Right cardiac atrium (tissue), 5 donors: ENCODE measurements at regions not wholly inside any gene's neighbourhood (a gene's known extent, or its start where the extent isn't known, plus 50 kb on each side); places are given as distances from the start of the nearest gene placed in this dataset.
"Not testable (repeated sequence)": the region's sequence is repeated elsewhere in the genome, so short reads cannot be mapped to it uniquely, and the experiment has no call there.

ENCODE experiments used
- ATAC-seq, 2 donors: fragments of 200-7000 bp; cut with Tn5 transposase; one replicate each; pipeline versions ENCODE4 v1.8.0 to v1.9.1; 2020; ENCODE audit warnings: moderate library complexity in 2 of 2, mild to moderate bottlenecking in 1 of 2
- DNase-seq, 3 donors: peaks; one replicate each; pipeline ENCODE4 v3.0.0-alpha.2; 2020
- H3K27ac ChIP-seq: one replicate; pipeline ENCODE4 v1.5.1; 2013; ENCODE audit warnings: mild to moderate bottlenecking, low read length, control low read depth, moderate library complexity
- H3K27me3 ChIP-seq: one replicate; pipeline ENCODE4 v1.6.1; 2013; ENCODE audit not compliant: control insufficient read depth, insufficient read depth
- H3K4me1 ChIP-seq: one replicate; pipeline ENCODE4 v1.6.1; 2013; ENCODE audit warnings: low read length; ENCODE audit not compliant: control insufficient read depth, insufficient read depth
- H3K4me3 ChIP-seq: one replicate; pipeline ENCODE4 v1.5.1; 2013; ENCODE audit warnings: low read length, control low read depth
- H3K9me3 ChIP-seq: one replicate; pipeline ENCODE4 v1.6.1; 2013; ENCODE audit warnings: low read length; ENCODE audit not compliant: control insufficient read depth
- WGBS: extraction: QIAGEN DNeasy Blood & Tissue Kit; methylation state at CpG from one replicate; pipeline ENCODE4 v1.1.7; 2013; 5-methylcytosine and 5-hydroxymethylcytosine counted together
- intact Hi-C, 4 donors: fragments of 100-400 bp; cut with DNase I; formaldehyde crosslinking; loops; one replicate each; pipeline versions ENCODE4 v1.11.0 to v1.14.0; 2022 to 2023
- donor health status: healthy with polysubstance abuse.
- donor health status: DM: no; HTN: yes; CAD: no.
- donor health status: DM: no; HTN: no; CAD: no.
- donor health status: DM: no; HTN: yes; CAD: no; lungs with severe emphysema.
- donor health status: DM: yes; HTN: yes; CAD: no.

- intact Hi-C loops: no loop called here
- no peak overlapping the region for H3K4me3 ChIP-seq
- H3K27me3 ChIP-seq: no peaks in the 10 kb centered on the region
- no peaks in the 10 kb centered on the region for H3K4me1 ChIP-seq
- WGBS: 81% methylated on average over 9 of the region's 9 CpGs
- no peak for ATAC-seq
- no peaks in the 10 kb centered on the region for H3K9me3 ChIP-seq
- DNase-seq: no peak
- H3K27ac ChIP-seq: no peak overlapping the region
These were observed 538.7 kb downstream of the RBFOX1 start for GRCh38 chr16:7871371-7871770.

GRCh38 chr16:7867831-7868230 is 535.2 kb downstream of the RBFOX1 start:
- intact Hi-C loops: no loop called here
- WGBS: 45% methylated on average over 1 of the region's 1 CpG
- DNase-seq: no peak
- H3K27ac ChIP-seq: no peak overlapping the region
- H3K27me3 ChIP-seq: no peaks in the 10 kb centered on the region
- H3K4me3 ChIP-seq: no peak overlapping the region
- H3K9me3 ChIP-seq: no peaks in the 10 kb centered on the region
- no peak for ATAC-seq
- H3K4me1 ChIP-seq: no peaks in the 10 kb centered on the region

GRCh38 chr16:7866144-7866543 is 533.5 kb downstream of the RBFOX1 start:
- DNase-seq (no peak), ATAC-seq (no peak)
- intact Hi-C loops: no loop called here
- no peaks in the 10 kb centered on the region for H3K4me1 ChIP-seq
- H3K9me3 ChIP-seq: no peaks in the 10 kb centered on the region
- H3K4me3 ChIP-seq: no peak overlapping the region
- no peak overlapping the region for H3K27ac ChIP-seq
- H3K27me3 ChIP-seq: no peaks in the 10 kb centered on the region
- WGBS: 23% methylated on average over 4 of the region's 4 CpGs

- 57% methylated on average over 3 of the region's 3 CpGs for WGBS
- H3K4me1 ChIP-seq, H3K4me3 ChIP-seq, H3K27ac ChIP-seq, H3K9me3 ChIP-seq, H3K27me3 ChIP-seq, ATAC-seq, DNase-seq, intact Hi-C loops: not testable (repeated sequence)
These were observed 532.7 kb downstream of the RBFOX1 start for GRCh38 chr16:7865393-7865792.

- no peak for DNase-seq
- ATAC-seq: no peak
- 46% methylated on average over 3 of the region's 3 CpGs for WGBS
These were observed 529.4 kb downstream of the RBFOX1 start for GRCh38 chr16:7861891-7862582.

GRCh38 chr16:7853197-7853596 is 520.6 kb downstream of the RBFOX1 start:
- no peaks in the 10 kb centered on the region for H3K27me3 ChIP-seq
- no peak overlapping the region for H3K4me3 ChIP-seq
- no peaks in the 10 kb centered on the region for H3K4me1 ChIP-seq
- DNase-seq (no peak), ATAC-seq (no peak)
- 60% methylated on average over 3 of the region's 3 CpGs for WGBS
- no peaks in the 10 kb centered on the region for H3K9me3 ChIP-seq
- H3K27ac ChIP-seq: no peak overlapping the region
- intact Hi-C loops: no loop called here

More at GRCh38 chr16:7861891-7862582, 529.4 kb downstream of the RBFOX1 start:
- Histone ChIP-seq H3K27me3 (no peaks in the 10 kb centered on the region), H3K27ac (no peak overlapping the region), H3K9me3 (no peaks in the 10 kb centered on the region), H3K4me3 (no peak overlapping the region), H3K4me1 (no peaks in the 10 kb centered on the region)
- intact Hi-C loops: no loop called here

- H3K9me3 ChIP-seq: no peaks in the 10 kb centered on the region
- no peak overlapping the region for H3K27ac ChIP-seq
- intact Hi-C loops: no loop called here
- ATAC-seq: no peak
- H3K4me1 ChIP-seq: no peaks in the 10 kb centered on the region
- DNase-seq: no peak
- no peaks in the 10 kb centered on the region for H3K27me3 ChIP-seq
- WGBS: 49% methylated on average over 3 of the region's 3 CpGs
- no peak overlapping the region for H3K4me3 ChIP-seq
These were observed 517.2 kb downstream of the RBFOX1 start for GRCh38 chr16:7849841-7850240.

GRCh38 chr16:7843261-7843660 is 510.6 kb downstream of the RBFOX1 start:
- no peak overlapping the region for H3K27ac ChIP-seq
- DNase-seq (no peak), ATAC-seq (no peak)
- H3K27me3 ChIP-seq: no peaks in the 10 kb centered on the region
- no peaks in the 10 kb centered on the region for H3K9me3 ChIP-seq
- no peaks in the 10 kb centered on the region for H3K4me1 ChIP-seq
- intact Hi-C loops: no loop called here
- H3K4me3 ChIP-seq: no peak overlapping the region
- WGBS: 69% methylated on average over 7 of the region's 7 CpGs

- Histone ChIP-seq H3K4me1 (no peaks in the 10 kb centered on the region), H3K27me3 (no peaks in the 10 kb centered on the region), H3K9me3 (no peaks in the 10 kb centered on the region), H3K4me3 (no peak overlapping the region), H3K27ac (no peak overlapping the region)
- 50% methylated on average over 4 of the region's 4 CpGs for WGBS
- ATAC-seq: no peak
- intact Hi-C loops: no loop called here
- no peak for DNase-seq
These were observed 506.9 kb downstream of the RBFOX1 start for GRCh38 chr16:7839568-7839967.

- WGBS: 20% methylated on average over 1 of the region's 1 CpG
- H3K4me3 ChIP-seq: no peak overlapping the region
- intact Hi-C loops: no loop called here
- H3K4me1 ChIP-seq: no peaks in the 10 kb centered on the region
- no peaks in the 10 kb centered on the region for H3K27me3 ChIP-seq
- no peaks in the 10 kb centered on the region for H3K9me3 ChIP-seq
- no peak overlapping the region for H3K27ac ChIP-seq
- ATAC-seq (no peak), DNase-seq (no peak)
These were observed 502.3 kb downstream of the RBFOX1 start for GRCh38 chr16:7834771-7835431.

- Histone ChIP-seq H3K27me3 (no peaks in the 10 kb centered on the region), H3K9me3 (no peaks in the 10 kb centered on the region), H3K4me1 (no peaks in the 10 kb centered on the region), H3K4me3 (no peak overlapping the region), H3K27ac (no peak overlapping the region)
- DNase-seq (no peak), ATAC-seq (no peak)
- 38% methylated on average over 4 of the region's 4 CpGs for WGBS
- intact Hi-C loops: no loop called here
These were observed 488.2 kb downstream of the RBFOX1 start for GRCh38 chr16:7820816-7821215.
